Suprapubic skin (tissue), 4 donors: ENCODE measurements at regions not wholly inside any gene's neighbourhood (a gene's known extent, or its start where the extent isn't known, plus 50 kb on each side); places are given as distances from the start of the nearest gene placed in this dataset.

Experiments
- CTCF ChIP-seq, 2 donors: fragments of 200-600 bp in 1 of 2; fragments of 450-650 bp in 1 of 2; sonication (generic) in 1 of 2; IDR thresholded peaks; one replicate each; pipeline ENCODE4 v1.5.1; 2016 to 2019; ENCODE audit warnings: antibody characterized with exemption in 2 of 2, mild to moderate bottlenecking in 1 of 2, moderate library complexity in 1 of 2
- EP300 ChIP-seq: sonication (generic); formaldehyde crosslinking; IDR thresholded peaks from one replicate; pipeline ENCODE4 v1.6.1; 2017; ENCODE audit warnings: antibody characterized with exemption
- POLR2AphosphoS5 ChIP-seq, 3 donors: sonication (generic); formaldehyde crosslinking; IDR thresholded peaks; one replicate each; pipeline ENCODE4 v1.6.1; 2017; ENCODE audit warnings: antibody characterized with exemption in 3 of 3

GRCh38 chr12:28132398-28132797 is 57.9 kb upstream of the CCDC91 start:
- TF ChIP-seq CTCF (IDR thresholded peaks at IDR 0.05) (no peak), POLR2AphosphoS5 (IDR thresholded peaks at IDR 0.05) (no peak), EP300 (no peak)
